K562 (cell line): ENCODE measurements at regions not wholly inside any gene's neighbourhood (a gene's known extent, or its start where the extent isn't known, plus 50 kb on each side); places are given as distances from the start of the nearest gene placed in this dataset.

Experiments used
- CBX8 ChIP-seq: fragments of 200-600 bp; sonication (generic); IDR thresholded peaks from 2 replicates; pipeline ENCODE4 v1.6.1; 2012; ENCODE audit warnings: borderline replicate concordance, mixed run types, low read depth, mild to moderate bottlenecking, moderate library complexity, mixed read lengths, low read length, control low read depth, inconsistent platforms; ENCODE audit not compliant: poor library complexity, severe bottlenecking; ENCODE audit errors: extremely low read depth
- HDAC6 ChIP-seq: IDR thresholded peaks from 2 replicates; pipeline ENCODE4 v1.6.1; 2012; ENCODE audit warnings: low read depth, mild to moderate bottlenecking, control low read depth, inconsistent platforms, low read length, moderate library complexity
- NELFE ChIP-seq: IDR thresholded peaks from 2 replicates; pipeline ENCODE4 v1.6.1; 2011; ENCODE audit warnings: mild to moderate bottlenecking; ENCODE audit not compliant: insufficient read depth, insufficient read length
- TFE3 ChIP-seq: fragments of 450-650 bp; formaldehyde crosslinking; IDR thresholded peaks from 2 replicates; pipeline ENCODE4 v1.4.0; 2020; ENCODE audit warnings: mild to moderate bottlenecking, mixed read lengths
- XRCC5 ChIP-seq: fragments of 200-400 bp; formaldehyde crosslinking; IDR thresholded peaks from 2 replicates; pipeline ENCODE4 v1.6.1; 2017; ENCODE audit warnings: low read depth, mild to moderate bottlenecking, low read length
- ZNF174 ChIP-seq: fragments of 250-450 bp; sonication (Bioruptor Pico); IDR thresholded peaks from 2 replicates; pipeline ENCODE4 v1.4.0; 2020; ENCODE audit warnings: mild to moderate bottlenecking
- ZNF407 ChIP-seq: fragments of 450-650 bp; IDR thresholded peaks from 2 replicates; pipeline ENCODE4 v1.6.1; 2016; ENCODE audit warnings: low read depth

GRCh38 chr5:2556375-2556966 is 195.0 kb downstream of the IRX2 start (continued):
- no peak for TF ChIP-seq ZNF407
- TF ChIP-seq CBX8, result no peak
- no peak for TF ChIP-seq ZNF174 (CRISPR knock-in tag)
- TF ChIP-seq HDAC6, result no peak
- TF ChIP-seq NELFE, result no peak
- TF ChIP-seq TFE3 (CRISPR knock-in tag), result no peak
- TF ChIP-seq XRCC5, result no peak
